A549 (cell line): ENCODE measurements at regions not wholly inside any gene's neighbourhood (a gene's known extent, or its start where the extent isn't known, plus 50 kb on each side); places are given as distances from the start of the nearest gene placed in this dataset.

Experiments
- ATAC-seq, 2 experiments: fragments of 200-7000 bp in 1 of 2; fragments of >200 bp in 1 of 2; cut with Nextera tagmentation in 1 of 2; cut with Tn5 transposase in 1 of 2; 3 replicates each; pipeline versions ENCODE4 v1.8.0 to v1.9.1; 2018 to 2020; ENCODE audit warnings: mild to moderate bottlenecking in 1 of 2, moderate library complexity in 1 of 2
- CTCF ChIA-PET: fragments of 300-600 bp; sonication (Branson Sonifier 250); formaldehyde crosslinking; extraction: SDS; loops from one replicate; lab custom pipeline; 2021; ENCODE audit warnings: antibody characterized with exemption, inconsistent platforms; lab: Yijun Ruan, JAX
- POLR2A ChIA-PET: fragments of 350-600 bp; formaldehyde crosslinking; extraction: SDS; loops from one replicate; lab custom pipeline; 2021; ENCODE audit warnings: antibody characterized with exemption, inconsistent platforms; lab: Yijun Ruan, JAX
- DNase-seq, 2 experiments: peaks; one replicate each; pipeline versions ENCODE4 v3.0.0 to v3.0.0-alpha.2; 2011 to 2016; ENCODE audit warnings: low read depth in 1 of 2, low spot score in 1 of 2
- FAIRE-seq: peaks from 2 replicates; lab custom pipeline; 2011; peaks lifted over from hg19 to GRCh38; lab: Jason Lieb, UNC
- H3K27ac ChIP-seq, 2 experiments: fragments of >200 bp; sonication (Bioruptor Twin); formaldehyde crosslinking; 3 replicates each; pipeline ENCODE4 v1.5.1; 2016 to 2017
- H3K4me1 ChIP-seq: fragments of >200 bp; sonication (Bioruptor Twin); formaldehyde crosslinking; 3 replicates; pipeline ENCODE4 v1.6.1; 2016
- H3K4me2 ChIP-seq: fragments of >200 bp; sonication (Bioruptor Twin); formaldehyde crosslinking; 3 replicates; pipeline ENCODE4 v1.6.1; 2016
- H3K4me3 ChIP-seq: fragments of >200 bp; sonication (Bioruptor Twin); formaldehyde crosslinking; 3 replicates; pipeline ENCODE4 v1.5.1; 2016
- H3K9me3 ChIP-seq: fragments of >200 bp; sonication (Bioruptor Twin); formaldehyde crosslinking; 3 replicates; pipeline ENCODE4 v1.6.1; 2016
- ATOH8 ChIP-seq: fragments of 250-450 bp; sonication (Bioruptor Pico); IDR thresholded peaks from 2 replicates; pipeline ENCODE4 v1.5.0; 2020; ENCODE audit warnings: low read depth, mild to moderate bottlenecking, moderate library complexity
- BCL3 ChIP-seq: fragments of >200 bp; sonication (Bioruptor Twin); formaldehyde crosslinking; IDR thresholded peaks from 3 replicates; pipeline ENCODE4 v1.6.1; 2016
- CTCF ChIP-seq: fragments of >200 bp; sonication (Bioruptor Twin); formaldehyde crosslinking; IDR thresholded peaks from 3 replicates; pipeline ENCODE4 v1.5.1; 2016
- E2F6 ChIP-seq: IDR thresholded peaks from 2 replicates; pipeline ENCODE4 v1.6.1; 2012; ENCODE audit warnings: low read depth, borderline replicate concordance
- HOXA7 ChIP-seq: fragments of 250-450 bp; sonication (Bioruptor Pico); IDR thresholded peaks from 2 replicates; pipeline ENCODE4 v1.5.0; 2020; ENCODE audit warnings: mild to moderate bottlenecking, moderate library complexity
- MAX ChIP-seq: IDR thresholded peaks from 2 replicates; pipeline ENCODE4 v1.6.1; 2012
- PBX3 ChIP-seq: IDR thresholded peaks from 2 replicates; pipeline ENCODE4 v1.6.1; 2012
- POLR2AphosphoS2 ChIP-seq: conservative IDR thresholded peaks from 2 replicates; pipeline ENCODE4 v1.6.1; 2012; ENCODE audit warnings: low read length, improper control_type of control experiment, inconsistent platforms
- RAD21 ChIP-seq, 2 experiments: fragments of >200 bp in 1 of 2; sonication (Bioruptor Twin) in 1 of 2; formaldehyde crosslinking in 1 of 2; IDR thresholded peaks in 1 of 2; conservative IDR thresholded peaks in 1 of 2; 2 replicates in 1 of 2; 3 replicates in 1 of 2; pipeline ENCODE4 v1.6.1; 2012 to 2018; ENCODE audit warnings: inconsistent platforms in 1 of 2
- RCOR1 ChIP-seq: fragments of 150-350 bp; IDR thresholded peaks from 2 replicates; pipeline ENCODE4 v1.6.1; 2014; ENCODE audit warnings: antibody characterized with exemption, low read length, low read depth
- REST ChIP-seq: fragments of 200-600 bp; sonication (generic); IDR thresholded peaks from 2 replicates; pipeline ENCODE4 v1.6.1; 2016; ENCODE audit warnings: antibody characterized with exemption, mild to moderate bottlenecking, moderate library complexity
- RFX5 ChIP-seq: fragments of 450-650 bp; IDR thresholded peaks from 2 replicates; pipeline ENCODE4 v1.7.1; 2014; ENCODE audit warnings: antibody characterized with exemption, mild to moderate bottlenecking, moderate library complexity
- SMC3 ChIP-seq: fragments of >200 bp; sonication (Bioruptor Twin); formaldehyde crosslinking; IDR thresholded peaks from 3 replicates; pipeline ENCODE4 v1.6.1; 2018; ENCODE audit warnings: inconsistent platforms
- ZNF302 ChIP-seq: fragments of 250-450 bp; sonication (Bioruptor Pico); IDR thresholded peaks from 2 replicates; pipeline ENCODE4 v1.9.0; 2021; ENCODE audit warnings: inconsistent platforms, mild to moderate bottlenecking, moderate library complexity
- WGBS: methylation state at CpG from one replicate; pipeline ENCODE4 v1.1.6; 2017; ENCODE audit errors: missing lambda C conversion rate; 5-methylcytosine and 5-hydroxymethylcytosine counted together

GRCh38 chr13:76474966-76475365, 411.2 kb downstream of the KCTD12 start:
- no peaks in the 10 kb centered on the region for H3K4me1 ChIP-seq
- FAIRE-seq (no peak), DNase-seq (no peak), ATAC-seq (no peak)
- TF ChIP-seq RAD21 (conservative IDR thresholded peaks at IDR 0.05 in 1 of 2, IDR thresholded peaks at IDR 0.05 in 1 of 2): no peak
- TF ChIP-seq E2F6: no peak
- TF ChIP-seq PBX3: no peak
- no peak overlapping the region for H3K4me2 ChIP-seq
- POLR2A ChIA-PET: no interaction called here
- no peaks in the 10 kb centered on the region for H3K9me3 ChIP-seq
- CTCF ChIA-PET: interaction anchor here (1.4 to 5.4 kb wide), 2 partner anchors 600 to 605 kb away, joined by 3 to 70 read pairs; no protein-coding TSS in a partner anchor
- H3K27ac ChIP-seq: no peak overlapping the region
- no peak overlapping the region for H3K4me3 ChIP-seq
- 41% methylated on average over 2 of the region's 2 CpGs for WGBS

GRCh38 chr13:76474356-76474755, 411.8 kb downstream of the KCTD12 start:
- no peak overlapping the region for H3K4me3 ChIP-seq
- DNase-seq: no peak
- no peaks in the 10 kb centered on the region for H3K4me1 ChIP-seq
- H3K9me3 ChIP-seq: no peaks in the 10 kb centered on the region
- TF ChIP-seq REST: no peak
- TF ChIP-seq BCL3: no peak
- TF ChIP-seq HOXA7 (CRISPR knock-in tag): no peak
- TF ChIP-seq POLR2AphosphoS2: no peak
- no peak for TF ChIP-seq RCOR1
- no peak for TF ChIP-seq MAX
- no peak for TF ChIP-seq ATOH8
- no peak for TF ChIP-seq ZNF302
- FAIRE-seq: no peak
- WGBS: 74% methylated on average over 1 of the region's 1 CpG
- no peak for ATAC-seq
- no peak overlapping the region for H3K27ac ChIP-seq
- CTCF ChIA-PET: interaction anchor here (0.6 to 5.4 kb wide), 12 partner anchors 9 to 793 kb away, joined by 3 to 70 read pairs (median 4); no protein-coding TSS in a partner anchor
- POLR2A ChIA-PET: no interaction called here
- H3K4me2 ChIP-seq: no peak overlapping the region

- ATAC-seq (peak; percentile 97 to 99), FAIRE-seq (no peak), DNase-seq (peak; percentile 22 to 77)
- Histone ChIP-seq H3K4me2 (no peak overlapping the region), H3K4me1 (no peaks in the 10 kb centered on the region), H3K9me3 (no peaks in the 10 kb centered on the region), H3K4me3 (no peak overlapping the region), H3K27ac (no peak overlapping the region)
- TF ChIP-seq BCL3 (no peak), RAD21 (conservative IDR thresholded peaks at IDR 0.05 in 1 of 2, IDR thresholded peaks at IDR 0.05 in 1 of 2) (peak; percentile 83 to 88), RFX5 (no peak), SMC3 (peak; percentile 88), CTCF (peak; percentile 70)
- ChIA-PET POLR2A (no interaction called here), CTCF (interaction anchor here (0.6 to 5.4 kb wide), 13 partner anchors 9 to 792 kb away, joined by 3 to 70 read pairs (median 4); no protein-coding TSS in a partner anchor)
Observed at GRCh38 chr13:76473552-76474134, 412.6 kb downstream of the KCTD12 start.
